ENCODE measurements at regions not wholly inside any gene's neighbourhood (a gene's known extent, or its start where the extent isn't known, plus 50 kb on each side); places are given as distances from the start of the nearest gene placed in this dataset.
A peak's percentile ranks its signal among the peaks of the same experiment; 100 is the strongest.
"Not testable (repeated sequence)": the region's sequence is repeated elsewhere in the genome, so short reads cannot be mapped to it uniquely, and the experiment has no call there.

DNA sequence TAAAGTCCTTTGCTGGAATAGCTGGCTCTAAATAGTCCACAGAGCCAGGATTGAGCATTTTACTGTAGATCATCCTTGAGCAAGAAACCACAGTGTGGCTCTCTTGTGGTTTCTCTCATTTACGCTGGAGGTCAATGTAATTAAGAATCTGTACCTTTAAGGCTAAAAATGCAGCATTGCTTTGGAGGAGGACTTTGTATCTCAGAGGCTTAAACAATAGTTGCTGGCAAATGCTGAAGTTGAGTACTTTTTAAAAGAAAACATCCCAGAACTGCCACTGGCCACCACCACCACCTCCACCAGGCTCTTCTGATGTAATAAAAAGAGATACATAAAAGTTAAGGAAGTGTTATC is 177.3 kb upstream of the ADAMTSL1 start:
- peak; percentile 13 for DNase-seq (ENCODE audit: low spot score)

DNA sequence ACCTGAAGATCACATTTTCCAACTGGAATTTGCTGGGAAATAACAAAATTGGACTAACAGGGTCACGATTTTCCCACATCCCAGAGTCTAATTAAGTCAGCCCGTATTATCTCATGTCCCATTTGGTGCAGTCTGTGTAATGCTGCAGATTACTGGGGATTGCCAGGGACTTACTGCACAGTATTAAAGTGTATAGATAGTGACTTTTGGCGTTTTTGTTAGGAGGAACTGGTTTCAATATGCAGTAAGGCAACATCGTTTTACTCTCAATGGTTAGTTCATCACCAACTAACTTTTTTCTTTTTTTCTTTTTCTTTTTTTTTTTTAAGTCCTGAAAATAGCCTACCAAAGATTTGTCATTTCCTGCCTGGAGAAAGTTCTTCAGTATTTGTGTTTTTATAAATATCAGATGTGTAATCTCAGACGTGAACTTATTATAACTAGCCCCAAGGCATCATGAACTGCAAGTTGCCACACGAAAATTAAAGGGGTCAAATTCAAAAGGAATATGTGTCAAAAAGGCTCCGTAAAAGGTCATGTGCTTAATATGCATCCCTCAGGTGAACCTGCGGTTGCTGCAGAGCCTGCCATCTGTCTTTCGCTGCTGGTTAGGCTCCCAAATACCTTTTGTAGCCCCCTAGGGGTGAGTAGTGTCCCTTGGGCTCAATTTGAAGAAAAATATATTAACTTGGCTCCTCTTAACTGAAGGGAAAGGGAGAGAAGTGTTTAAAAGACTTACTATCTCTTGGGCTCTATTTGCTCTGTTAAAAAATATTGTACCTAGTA is 176.7 kb upstream of the ADAMTSL1 start:
- peak; percentile 30 for DNase-seq (ENCODE audit: low spot score)

DNA sequence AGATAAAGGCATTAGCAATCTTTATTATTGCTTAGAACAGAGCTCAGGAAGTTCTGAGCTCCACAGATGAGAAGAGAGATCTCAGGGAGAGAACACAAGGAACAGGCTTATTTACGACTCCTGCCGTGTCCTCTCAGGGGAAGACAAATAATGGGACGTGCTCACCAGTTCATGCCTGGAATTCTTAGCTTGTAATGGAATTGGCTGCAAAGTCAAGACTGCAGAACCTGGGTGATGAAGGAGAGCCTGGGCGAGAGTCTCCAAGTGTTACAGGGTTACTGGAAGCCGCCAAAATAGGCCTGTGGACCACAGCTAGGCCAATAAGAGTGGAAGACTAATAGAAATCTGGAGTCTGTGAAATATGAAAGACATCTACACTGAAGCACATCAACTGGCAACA is 174.5 kb upstream of the ADAMTSL1 start:
- no peak for DNase-seq (ENCODE audit: low spot score)

DNA sequence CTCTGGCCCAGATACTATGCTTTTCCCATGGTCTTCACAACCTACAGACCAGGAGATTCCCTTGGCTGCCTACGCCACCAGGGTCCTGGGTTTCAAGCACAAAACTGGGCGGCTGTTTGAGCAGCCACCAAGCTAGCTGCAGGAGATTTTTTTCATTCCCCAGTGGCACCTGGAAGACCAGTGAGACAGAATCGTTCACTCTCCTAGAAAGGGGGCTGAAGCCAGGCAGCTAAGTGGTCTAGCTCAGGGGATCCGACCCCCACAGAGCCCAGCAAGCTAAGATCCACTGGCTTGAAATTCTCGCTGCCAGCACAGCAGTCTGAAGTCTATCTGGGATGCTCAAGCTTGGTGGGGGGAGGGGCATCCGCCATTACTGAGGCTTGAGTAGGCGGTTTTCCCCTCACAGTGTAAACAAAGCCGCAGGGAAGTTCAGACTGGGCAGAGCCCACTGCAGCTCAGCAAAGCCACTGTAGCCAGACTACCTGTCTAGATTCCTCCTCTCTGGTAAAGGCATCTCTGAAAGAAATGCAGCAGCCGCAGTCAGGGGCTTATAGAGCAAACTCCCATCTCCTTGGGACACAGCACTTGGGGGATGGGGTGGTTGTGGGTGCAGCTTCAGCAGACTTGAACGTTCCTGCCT is 168.7 kb upstream of the ADAMTSL1 start:
- DNase-seq (ENCODE audit: low spot score): not testable (repeated sequence)

DNA sequence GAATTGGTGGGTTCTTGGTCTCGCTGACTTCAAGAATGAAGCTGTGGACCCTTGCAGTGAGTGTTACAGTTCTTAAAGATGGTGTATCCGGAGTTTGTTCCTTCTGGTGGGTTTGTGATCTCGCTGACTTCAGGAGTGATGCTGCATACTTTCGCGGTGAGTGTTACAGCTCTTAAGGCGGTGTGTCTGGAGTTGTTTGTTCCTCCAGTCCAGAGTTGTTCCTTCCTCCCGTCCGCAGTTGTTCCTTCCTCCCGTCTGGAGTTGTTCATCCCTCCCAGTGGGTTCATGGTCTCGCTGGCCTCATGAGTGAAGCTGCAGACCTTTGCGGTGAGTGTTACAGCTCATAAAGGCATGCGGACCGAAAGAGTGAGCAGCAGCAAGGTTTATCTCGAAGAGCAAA is 159.6 kb upstream of the ADAMTSL1 start:
- no peak for DNase-seq (ENCODE audit: low spot score)

DNA sequence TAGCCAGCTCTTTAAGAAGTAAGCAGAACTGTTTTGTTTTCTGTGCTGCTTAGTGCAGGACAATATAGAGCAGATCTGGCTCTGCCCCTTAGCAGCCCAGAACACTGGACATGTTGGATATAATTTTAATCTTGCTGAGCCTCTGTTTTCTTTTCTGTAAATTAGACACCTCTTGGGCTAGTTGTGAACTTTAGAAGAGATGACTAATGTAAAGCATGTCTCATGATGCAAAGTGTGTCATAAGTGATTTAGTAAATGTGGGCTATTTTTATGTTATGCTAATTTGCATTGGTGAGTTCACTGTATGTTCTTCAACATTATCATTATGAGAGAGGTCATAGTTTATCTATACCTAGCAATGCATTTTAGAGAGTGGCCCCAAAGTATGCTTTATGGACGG is 156.1 kb upstream of the ADAMTSL1 start:
- DNase-seq (ENCODE audit: low spot score): no peak

DNA sequence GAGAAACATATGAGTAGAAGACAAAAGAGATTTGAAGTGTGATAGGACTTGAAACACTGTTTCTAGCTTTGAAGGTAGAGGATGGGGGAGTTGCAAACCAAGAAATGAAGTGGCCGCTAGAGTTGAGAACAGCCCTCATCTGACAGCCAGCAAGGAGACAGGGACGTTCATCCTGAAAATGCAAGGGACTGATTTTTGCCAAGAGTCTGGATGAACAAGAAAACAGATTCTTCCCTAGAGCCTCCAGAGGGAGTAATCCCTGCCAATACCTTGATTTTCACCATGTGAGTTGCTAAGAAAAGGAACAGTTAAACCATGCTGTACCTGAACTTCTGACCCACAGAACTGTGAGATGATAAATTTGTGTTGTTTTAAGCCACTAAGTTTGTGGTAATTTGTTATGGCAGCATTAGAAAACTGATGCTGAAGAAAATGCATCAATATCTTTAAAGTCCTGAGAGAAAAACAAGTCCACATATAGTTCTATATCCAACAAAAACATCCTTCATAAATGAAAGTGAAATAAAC is 154.0 kb upstream of the ADAMTSL1 start:
- DNase-seq (ENCODE audit: low spot score): no peak

DNA sequence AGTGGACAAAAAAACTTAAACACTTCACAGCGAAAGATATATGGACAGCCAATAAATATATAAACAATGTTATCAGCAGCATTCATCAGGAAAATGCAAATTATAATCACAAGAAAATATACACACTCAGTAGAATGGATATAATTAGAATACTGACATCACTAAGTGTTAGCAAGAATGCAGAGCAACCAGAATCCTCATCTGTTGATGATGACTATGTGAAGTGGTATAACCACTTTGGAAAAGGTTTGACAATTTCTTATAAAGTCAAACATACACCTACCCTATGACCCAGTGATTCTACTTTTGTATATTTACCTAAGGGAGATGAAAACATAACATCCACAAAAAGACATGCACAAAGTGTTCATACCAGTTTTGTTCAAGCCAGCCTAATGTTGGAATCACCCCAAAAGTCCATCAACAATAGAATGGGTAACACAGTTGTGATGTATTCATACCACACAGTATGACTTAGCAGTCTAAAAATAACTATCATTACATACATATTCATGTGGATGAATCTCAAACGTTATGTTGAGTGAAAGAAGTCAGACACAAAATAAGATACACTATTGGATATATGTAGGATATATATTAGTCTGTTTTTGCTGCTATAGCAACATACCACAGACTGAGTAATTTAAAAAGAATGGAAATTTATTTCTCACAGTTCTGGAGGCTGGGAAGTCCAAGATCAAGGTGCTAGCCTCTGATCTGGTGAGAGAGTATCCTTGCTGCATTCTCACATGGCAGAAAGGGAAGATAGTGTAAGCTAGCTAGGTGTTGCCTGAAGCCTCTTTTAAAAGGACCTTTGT is 148.8 kb upstream of the ADAMTSL1 start:
- no peak for DNase-seq (ENCODE audit: low spot score)

DNA sequence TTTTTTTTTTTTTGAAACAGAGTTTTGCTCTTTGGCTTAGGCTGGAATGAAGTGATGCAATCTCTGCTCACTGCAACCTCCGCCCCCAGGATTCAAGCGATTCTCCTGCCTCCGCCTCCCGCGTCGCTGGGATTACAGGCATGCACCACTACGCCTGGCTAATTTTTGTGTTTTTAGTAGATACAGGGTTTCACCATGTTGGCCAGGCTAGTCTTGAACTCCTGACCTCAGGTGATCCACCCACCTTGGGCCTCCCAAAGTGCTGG is 148.3 kb upstream of the ADAMTSL1 start:
- not testable (repeated sequence) for DNase-seq (ENCODE audit: low spot score)

DNA sequence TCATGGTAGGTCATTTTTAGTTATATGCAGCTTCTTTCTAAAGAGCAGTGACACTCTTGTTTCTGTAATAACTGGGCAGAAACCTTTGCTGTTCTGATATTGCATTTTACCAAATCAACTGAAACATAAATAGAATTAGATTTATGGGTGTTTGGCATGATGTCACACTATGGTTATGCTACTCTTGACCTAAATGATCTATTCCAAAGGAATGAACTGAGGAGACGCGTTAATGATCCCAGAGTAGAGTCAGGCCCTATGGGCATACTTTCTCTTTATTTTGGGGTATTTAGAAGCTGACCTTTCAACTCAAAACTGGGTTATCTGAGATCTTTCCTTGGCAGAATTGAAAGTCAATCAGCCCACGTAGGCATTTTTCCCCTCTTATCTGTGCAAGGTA is 146.8 kb upstream of the ADAMTSL1 start:
- DNase-seq (ENCODE audit: low spot score): no peak

DNA sequence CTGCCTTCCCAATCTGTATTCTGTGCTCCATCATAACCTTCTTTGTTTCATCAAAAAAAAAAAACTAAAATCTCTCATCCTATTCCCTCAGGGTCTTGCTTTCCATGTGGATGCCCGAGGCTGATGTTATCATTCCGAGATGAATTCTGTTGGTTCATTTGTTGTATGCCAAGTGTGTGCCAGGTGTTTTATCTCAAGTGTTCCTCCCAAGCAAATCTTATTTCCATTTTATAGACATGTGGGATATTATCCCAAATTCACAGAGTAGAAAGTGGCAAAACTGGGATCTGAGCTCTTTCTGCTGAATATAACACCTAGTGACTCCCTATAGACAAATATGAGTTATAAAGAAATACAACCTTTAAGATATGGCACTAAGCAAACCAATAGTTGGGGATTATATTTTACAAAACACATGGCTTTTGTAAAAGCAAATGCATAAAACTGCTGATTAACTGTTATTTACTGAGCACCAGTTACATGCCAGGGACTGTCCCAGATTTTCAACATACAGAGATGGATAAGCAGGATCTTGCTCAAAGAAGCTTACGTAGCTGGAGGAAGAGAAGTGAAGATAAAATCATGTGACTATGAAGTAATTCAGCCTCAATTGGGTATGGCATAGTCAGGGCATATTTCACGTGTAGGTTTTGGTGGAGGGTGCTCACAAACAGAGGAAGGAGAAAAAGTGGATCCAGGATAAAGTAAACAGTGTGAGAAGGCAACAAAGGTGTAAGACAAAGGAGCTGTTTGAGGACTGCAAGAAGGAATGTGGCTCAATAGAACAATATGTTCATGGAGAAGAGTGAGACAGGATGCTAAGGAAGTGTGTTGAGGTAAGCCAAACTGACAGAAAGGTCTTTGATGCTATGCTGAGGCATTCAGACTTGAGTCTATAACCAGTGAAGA is 143.3 kb upstream of the ADAMTSL1 start:
- DNase-seq (ENCODE audit: low spot score): no peak

DNA sequence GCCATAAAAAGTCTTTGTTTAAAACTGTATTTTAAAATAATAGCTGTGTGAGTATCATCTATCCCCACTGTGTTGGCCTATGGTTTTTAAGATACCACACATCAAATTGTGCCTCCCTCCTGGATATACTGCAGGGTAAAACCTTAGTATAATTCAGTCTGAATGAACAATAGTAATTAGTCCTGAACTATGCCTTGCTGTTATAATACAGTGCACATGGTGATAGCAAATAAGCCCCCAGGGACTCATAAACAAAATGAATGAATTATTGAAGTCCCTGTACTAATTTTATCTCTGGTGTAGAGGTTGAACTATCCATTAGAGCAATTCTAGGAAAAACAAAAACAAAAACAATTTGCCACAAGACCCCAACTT is 142.7 kb upstream of the ADAMTSL1 start:
- DNase-seq (ENCODE audit: low spot score): no peak

DNA sequence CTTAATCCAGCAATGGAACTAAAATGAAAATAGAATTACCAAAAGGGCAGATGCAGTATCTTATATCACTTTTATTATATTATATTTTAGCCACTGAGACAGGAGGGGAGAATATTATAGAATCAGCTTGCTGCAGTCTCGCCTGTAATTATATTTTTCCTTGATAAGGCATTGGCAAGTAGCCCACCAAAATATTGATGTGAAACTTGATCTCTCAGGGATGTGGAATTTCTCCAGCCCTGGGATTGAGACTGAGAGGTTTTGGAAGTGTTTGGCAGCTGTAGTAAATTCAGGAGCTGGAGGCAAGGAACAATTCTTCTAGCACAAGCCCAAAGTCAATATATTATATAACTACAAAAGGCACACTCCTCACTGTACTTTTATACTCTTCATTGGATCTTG is 142.1 kb upstream of the ADAMTSL1 start:
- DNase-seq (ENCODE audit: low spot score): no peak

DNA sequence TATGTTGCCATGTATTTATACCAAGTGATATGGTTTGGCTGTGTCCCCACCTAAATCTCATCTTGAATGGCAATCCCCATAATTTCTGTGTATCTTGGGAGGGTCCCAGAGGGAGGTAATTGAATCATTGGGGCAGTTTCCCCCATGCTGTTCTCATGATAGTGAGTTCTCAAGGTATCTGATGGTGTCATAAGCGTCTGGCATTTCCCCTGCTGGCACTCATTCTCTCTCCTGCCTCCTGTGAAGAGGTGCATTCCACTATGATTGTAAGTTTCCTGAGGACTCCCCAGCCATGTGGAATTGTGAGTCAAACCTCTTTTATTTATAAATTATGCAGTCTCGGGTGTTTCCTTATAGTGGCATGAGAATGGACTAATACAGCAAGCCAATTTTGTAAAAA is 140.8 kb upstream of the ADAMTSL1 start:
- DNase-seq (ENCODE audit: low spot score): no peak

DNA sequence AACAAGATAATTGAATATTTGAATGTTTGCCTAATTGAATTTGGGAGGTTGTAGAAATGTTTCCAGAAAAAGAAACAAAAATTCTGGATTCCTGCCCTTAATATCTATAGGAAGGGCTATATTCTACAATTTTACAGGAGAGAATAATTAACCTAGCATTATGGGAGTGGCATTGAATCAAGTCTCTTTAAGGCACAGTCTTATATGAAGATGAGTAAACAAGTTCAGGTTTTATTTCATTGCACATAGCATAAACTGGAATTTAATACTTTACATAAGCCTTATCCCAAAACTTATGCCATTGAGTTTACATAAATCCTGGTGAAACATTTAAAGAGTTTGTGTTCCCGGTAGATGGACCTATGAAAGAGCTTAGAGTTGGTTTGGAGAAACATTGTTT is 138.1 kb upstream of the ADAMTSL1 start:
- no peak for DNase-seq (ENCODE audit: low spot score)

DNA sequence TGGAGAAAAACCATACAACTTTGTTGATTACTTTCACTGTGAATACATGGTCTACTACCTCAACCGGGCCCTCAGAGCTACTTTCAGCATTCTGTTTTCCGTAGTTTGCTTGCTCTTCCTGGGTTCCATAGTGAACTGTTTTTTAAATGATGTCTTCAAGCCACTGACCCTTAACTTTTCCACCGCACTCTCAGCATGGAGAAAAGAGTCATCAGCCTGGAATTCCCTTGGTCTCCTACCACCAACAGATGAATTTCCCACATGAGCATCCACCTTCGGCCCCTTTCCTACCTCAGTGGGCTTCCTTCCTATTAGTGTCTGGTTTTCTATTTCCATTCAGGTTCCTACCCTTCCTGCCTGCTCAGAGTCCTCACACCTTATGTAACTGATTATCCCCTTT is 135.9 kb upstream of the ADAMTSL1 start:
- no peak for DNase-seq (ENCODE audit: low spot score)

DNA sequence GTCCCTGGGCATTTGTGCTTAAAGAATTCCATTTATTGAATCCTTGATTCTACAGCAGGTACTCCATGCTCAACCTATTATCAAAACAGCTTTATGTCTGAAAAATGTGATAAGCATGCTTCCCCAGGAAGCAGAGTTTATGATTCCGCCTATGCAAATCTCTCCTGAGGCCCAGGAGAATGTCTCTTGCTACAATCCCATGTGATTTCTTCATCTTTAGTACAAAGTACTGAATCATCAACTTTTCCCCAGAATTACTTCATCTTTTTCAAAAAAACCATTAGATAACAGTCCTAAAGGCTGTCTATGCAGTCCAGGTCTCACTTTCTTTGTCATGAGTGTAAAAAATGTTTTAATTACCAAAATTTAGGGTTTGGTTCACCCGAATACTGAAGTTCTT is 130.2 kb upstream of the ADAMTSL1 start:
- no peak for DNase-seq (ENCODE audit: low spot score)

DNA sequence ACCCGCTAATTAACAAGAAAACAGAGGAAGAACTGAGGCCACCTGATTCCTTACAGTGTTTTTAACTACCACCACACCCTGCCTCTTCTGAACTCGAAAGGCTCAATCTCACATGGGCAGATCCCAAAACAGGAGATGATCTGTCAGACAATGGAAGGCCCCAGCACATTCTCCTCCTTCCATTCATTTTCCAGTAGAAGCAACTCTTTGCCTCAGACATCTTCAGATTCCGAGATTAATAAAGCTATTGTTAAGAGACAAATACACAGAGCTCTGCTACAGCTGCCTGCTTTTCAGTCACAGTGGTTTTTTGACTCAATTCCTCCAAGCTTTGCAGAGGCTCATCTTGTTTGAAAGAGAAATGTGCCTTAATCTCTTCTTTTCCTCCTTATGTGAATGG is 127.2 kb upstream of the ADAMTSL1 start:
- DNase-seq (ENCODE audit: low spot score): no peak

DNA sequence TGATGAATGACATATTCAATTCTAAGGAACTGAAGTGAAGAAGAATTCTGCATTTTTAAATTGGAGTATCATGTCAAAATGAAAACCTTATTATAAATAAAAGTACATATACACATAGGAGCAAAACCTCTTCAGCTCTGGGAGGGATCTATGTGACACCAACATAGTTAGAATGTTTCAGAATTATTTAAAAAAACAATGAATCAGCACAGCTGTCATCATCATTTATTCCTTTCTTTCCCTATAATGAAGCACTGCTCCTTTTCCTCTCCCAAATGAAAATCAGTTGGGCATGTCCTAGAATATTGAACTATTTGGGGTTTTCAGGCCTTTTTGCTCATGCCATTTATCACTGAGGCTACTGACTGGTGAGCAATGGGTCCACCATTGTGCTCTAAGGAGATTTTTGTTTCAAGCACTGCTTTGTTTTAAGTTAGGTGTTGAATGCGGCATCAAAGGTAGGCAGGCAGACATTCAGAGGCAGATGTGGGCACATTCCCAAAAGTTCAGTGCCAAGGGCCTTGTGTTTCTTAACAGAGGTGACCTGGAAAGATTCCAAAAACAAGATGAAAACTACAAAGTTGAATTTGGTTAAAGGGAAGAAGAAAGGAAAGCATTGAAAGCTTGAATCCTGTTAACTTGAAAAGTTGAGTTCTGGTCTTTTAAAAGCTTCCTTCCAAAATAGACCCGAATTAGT is 126.4 kb upstream of the ADAMTSL1 start:
- DNase-seq (ENCODE audit: low spot score): no peak

DNA sequence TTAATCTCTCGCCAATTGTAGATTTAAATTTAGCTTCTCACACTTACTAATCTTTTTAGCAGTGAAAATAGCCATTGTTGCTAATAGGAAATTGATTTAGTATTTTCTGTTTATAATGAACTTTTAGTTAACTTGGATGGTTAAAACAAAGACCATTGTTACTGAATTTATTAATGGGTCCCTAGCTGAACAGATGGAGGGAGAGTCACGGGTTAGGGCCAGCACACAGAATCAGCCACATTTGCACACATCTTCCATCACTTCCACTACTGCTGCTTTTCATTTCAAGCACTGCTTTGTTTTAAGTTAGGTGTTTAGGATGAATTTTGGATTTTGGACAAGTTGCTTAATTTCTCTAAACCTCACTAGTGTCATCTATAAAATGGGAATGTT is 125.9 kb upstream of the ADAMTSL1 start:
- DNase-seq (ENCODE audit: low spot score): no peak

DNA sequence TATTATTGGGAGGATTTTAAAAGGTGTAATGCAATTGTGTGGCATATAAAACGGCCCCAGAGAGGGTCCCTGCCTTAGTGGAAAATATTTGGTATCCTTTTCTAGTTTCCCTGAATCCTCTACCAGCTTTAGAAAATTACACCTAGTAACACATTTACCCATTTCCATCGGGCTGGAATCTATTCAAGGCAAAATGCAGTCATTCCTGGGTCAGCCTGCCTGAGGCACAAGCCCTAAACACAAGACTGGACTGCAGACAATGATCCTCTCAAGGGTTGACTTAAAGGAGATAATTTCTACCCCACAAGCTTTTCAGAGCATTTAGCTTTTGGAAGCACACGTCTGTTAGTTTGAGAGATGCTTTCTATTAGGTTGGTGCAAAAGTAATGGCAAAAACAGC is 124.4 kb upstream of the ADAMTSL1 start:
- no peak for DNase-seq (ENCODE audit: low spot score)

DNA sequence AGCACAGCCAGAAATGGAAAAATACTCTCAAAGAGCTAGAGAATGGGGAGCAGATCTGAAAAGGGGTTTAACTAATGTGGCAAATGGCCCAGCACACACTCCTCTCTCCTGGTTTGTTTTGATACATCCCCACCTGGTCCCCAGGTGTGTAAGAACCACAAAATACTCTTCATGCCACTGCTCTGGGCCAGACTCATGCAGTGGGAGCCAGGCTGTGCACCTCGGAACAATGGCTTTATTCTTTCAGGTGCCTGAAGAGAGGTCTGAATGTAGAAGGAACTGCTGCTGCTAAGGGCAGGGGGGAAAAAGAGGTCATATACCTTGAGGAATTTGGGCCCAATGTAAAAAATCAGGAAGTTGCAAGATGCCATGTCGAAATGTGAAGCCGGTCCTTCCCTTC is 123.9 kb upstream of the ADAMTSL1 start:
- no peak for DNase-seq (ENCODE audit: low spot score)
